Mammary epithelial cell (primary cell): ENCODE measurements at regions not wholly inside any gene's neighbourhood (a gene's known extent, or its start where the extent isn't known, plus 50 kb on each side); places are given as distances from the start of the nearest gene placed in this dataset.

Experiments used
- EZH2 ChIP-seq: IDR thresholded peaks from 2 replicates; pipeline ENCODE4 v1.6.1; 2012; ENCODE audit warnings: low read length, inconsistent platforms, borderline replicate concordance
- TF ChIP-seq, protein P1 (sequence below), 2 donors: IDR thresholded peaks in 1 of 2; conservative IDR thresholded peaks in 1 of 2; 2 replicates each; pipeline ENCODE4 v1.5.1; 2011 to 2012; ENCODE audit warnings: inconsistent platforms in 2 of 2, low read length in 2 of 2, mild to moderate bottlenecking in 2 of 2, control low read depth in 1 of 2, low read depth in 1 of 2; ENCODE audit not compliant: insufficient read depth in 1 of 2; ENCODE audit errors: extremely low read depth in 1 of 2

- TF ChIP-seq, protein P1, sequence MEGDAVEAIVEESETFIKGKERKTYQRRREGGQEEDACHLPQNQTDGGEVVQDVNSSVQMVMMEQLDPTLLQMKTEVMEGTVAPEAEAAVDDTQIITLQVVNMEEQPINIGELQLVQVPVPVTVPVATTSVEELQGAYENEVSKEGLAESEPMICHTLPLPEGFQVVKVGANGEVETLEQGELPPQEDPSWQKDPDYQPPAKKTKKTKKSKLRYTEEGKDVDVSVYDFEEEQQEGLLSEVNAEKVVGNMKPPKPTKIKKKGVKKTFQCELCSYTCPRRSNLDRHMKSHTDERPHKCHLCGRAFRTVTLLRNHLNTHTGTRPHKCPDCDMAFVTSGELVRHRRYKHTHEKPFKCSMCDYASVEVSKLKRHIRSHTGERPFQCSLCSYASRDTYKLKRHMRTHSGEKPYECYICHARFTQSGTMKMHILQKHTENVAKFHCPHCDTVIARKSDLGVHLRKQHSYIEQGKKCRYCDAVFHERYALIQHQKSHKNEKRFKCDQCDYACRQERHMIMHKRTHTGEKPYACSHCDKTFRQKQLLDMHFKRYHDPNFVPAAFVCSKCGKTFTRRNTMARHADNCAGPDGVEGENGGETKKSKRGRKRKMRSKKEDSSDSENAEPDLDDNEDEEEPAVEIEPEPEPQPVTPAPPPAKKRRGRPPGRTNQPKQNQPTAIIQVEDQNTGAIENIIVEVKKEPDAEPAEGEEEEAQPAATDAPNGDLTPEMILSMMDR (conservative IDR thresholded peaks at IDR 0.05 in 1 of 2, IDR thresholded peaks at IDR 0.05 in 1 of 2; ENCODE audit: extremely low read depth in 1 of 2, insufficient read depth in 1 of 2, low read depth in 1 of 2, low read length in 2 of 2) = no peak
- TF ChIP-seq EZH2 = no peak
These were observed 95.7 kb upstream of the ZNF648 start for GRCh38 chr1:182157187-182157586.
